Kidney epithelial cell (primary cell): ENCODE measurements at regions not wholly inside any gene's neighbourhood (a gene's known extent, or its start where the extent isn't known, plus 50 kb on each side); places are given as distances from the start of the nearest gene placed in this dataset.

Source experiments
- DNase-seq: peaks from one replicate; pipeline ENCODE4 v3.0.0-alpha.2; 2010; ENCODE audit warnings: low read depth
- H3K27me3 ChIP-seq: 2 replicates; pipeline ENCODE4 v1.6.0; 2011; ENCODE audit warnings: low read length; ENCODE audit not compliant: control insufficient read depth, insufficient read depth
- H3K36me3 ChIP-seq: 2 replicates; pipeline ENCODE4 v1.5.1; 2011; ENCODE audit warnings: low read length; ENCODE audit not compliant: control insufficient read depth, insufficient read depth
- H3K4me3 ChIP-seq: 2 replicates; pipeline ENCODE4 v1.5.1; 2011; ENCODE audit warnings: low read depth, mild to moderate bottlenecking, control low read depth, low read length
- TF ChIP-seq, protein P1 (sequence below): IDR thresholded peaks from 2 replicates; pipeline ENCODE4 v1.5.1; 2011; ENCODE audit warnings: mild to moderate bottlenecking, moderate library complexity, low read length, control low read depth, inconsistent platforms; ENCODE audit not compliant: insufficient read depth, poor library complexity, severe bottlenecking

DNA sequence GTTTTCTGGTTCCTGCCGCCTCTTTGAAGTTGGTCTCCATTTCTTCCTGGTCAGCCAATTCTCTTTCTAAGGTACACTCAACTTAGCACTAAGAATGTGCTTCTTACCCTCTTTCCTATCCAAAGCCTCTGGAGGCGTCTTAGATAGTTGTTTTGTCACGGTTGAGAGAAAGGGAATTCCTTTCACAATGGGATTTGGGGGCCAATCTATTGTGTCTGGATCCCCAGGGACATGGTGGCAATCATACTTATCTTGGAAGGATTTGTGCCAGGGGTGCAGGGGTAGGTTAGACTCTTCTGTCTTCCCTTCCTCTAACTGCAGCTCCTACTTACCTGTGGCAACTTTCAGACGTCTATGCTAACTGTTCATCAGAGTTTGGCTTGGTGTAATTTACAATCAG lies 287.1 kb downstream of the SOX2 start:
- H3K4me3 ChIP-seq, result no peak overlapping the region
- DNase-seq, result no peak
- no peaks in the 10 kb centered on the region for H3K27me3 ChIP-seq
- H3K36me3 ChIP-seq, result no peaks in the 10 kb centered on the region
- TF ChIP-seq, protein P1, sequence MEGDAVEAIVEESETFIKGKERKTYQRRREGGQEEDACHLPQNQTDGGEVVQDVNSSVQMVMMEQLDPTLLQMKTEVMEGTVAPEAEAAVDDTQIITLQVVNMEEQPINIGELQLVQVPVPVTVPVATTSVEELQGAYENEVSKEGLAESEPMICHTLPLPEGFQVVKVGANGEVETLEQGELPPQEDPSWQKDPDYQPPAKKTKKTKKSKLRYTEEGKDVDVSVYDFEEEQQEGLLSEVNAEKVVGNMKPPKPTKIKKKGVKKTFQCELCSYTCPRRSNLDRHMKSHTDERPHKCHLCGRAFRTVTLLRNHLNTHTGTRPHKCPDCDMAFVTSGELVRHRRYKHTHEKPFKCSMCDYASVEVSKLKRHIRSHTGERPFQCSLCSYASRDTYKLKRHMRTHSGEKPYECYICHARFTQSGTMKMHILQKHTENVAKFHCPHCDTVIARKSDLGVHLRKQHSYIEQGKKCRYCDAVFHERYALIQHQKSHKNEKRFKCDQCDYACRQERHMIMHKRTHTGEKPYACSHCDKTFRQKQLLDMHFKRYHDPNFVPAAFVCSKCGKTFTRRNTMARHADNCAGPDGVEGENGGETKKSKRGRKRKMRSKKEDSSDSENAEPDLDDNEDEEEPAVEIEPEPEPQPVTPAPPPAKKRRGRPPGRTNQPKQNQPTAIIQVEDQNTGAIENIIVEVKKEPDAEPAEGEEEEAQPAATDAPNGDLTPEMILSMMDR, result no peak

- no peak for DNase-seq
- Histone ChIP-seq H3K36me3 (no peaks in the 10 kb centered on the region), H3K27me3 (no peaks in the 10 kb centered on the region), H3K4me3 (no peak overlapping the region)
- TF ChIP-seq, protein P1, result no peak
These were observed 287.6 kb downstream of the SOX2 start for GRCh38 chr3:181999314-181999713.

- Histone ChIP-seq H3K27me3 (no peaks in the 10 kb centered on the region), H3K4me3 (no peak overlapping the region), H3K36me3 (no peaks in the 10 kb centered on the region)
- TF ChIP-seq, protein P1, result no peak
- no peak for DNase-seq
These were observed 288.7 kb downstream of the SOX2 start for GRCh38 chr3:182000447-182000846.

DNA sequence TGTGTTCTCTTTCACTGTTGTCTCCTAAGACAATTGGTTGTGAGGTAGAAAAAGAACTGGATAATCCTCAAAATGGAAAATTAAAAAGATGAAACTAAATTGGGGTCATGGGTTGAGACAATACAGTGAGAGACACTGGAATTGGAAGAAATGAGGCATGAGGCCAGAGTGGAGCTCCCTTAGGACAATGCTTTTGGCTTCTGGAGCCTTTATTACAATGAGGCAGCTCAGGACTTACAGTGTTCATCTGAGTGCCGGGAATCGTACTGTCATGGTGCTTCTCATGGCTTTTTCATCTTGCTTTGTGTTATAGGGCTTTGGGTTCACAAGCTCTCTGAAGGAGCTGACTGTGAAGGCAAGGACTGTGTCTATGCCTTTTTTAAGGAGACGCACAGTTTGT lies 293.5 kb downstream of the SOX2 start:
- DNase-seq, result no peak
- TF ChIP-seq, protein P1, result no peak
- no peaks in the 10 kb centered on the region for H3K36me3 ChIP-seq
- H3K27me3 ChIP-seq, result no peaks in the 10 kb centered on the region
- no peak overlapping the region for H3K4me3 ChIP-seq

GRCh38 chr3:182005701-182006100 lies 294.0 kb downstream of the SOX2 start:
- Histone ChIP-seq H3K27me3 (no peaks in the 10 kb centered on the region), H3K36me3 (no peaks in the 10 kb centered on the region), H3K4me3 (no peak overlapping the region)
- DNase-seq, result no peak
- TF ChIP-seq, protein P1, result no peak

GRCh38 chr3:182006431-182006830 lies 294.7 kb downstream of the SOX2 start:
- no peak for DNase-seq
- TF ChIP-seq, protein P1, result no peak
- Histone ChIP-seq H3K4me3 (no peak overlapping the region), H3K36me3 (no peaks in the 10 kb centered on the region), H3K27me3 (no peaks in the 10 kb centered on the region)
